IMR-90 (cell line): ENCODE measurements at regions not wholly inside any gene's neighbourhood (a gene's known extent, or its start where the extent isn't known, plus 50 kb on each side); places are given as distances from the start of the nearest gene placed in this dataset.
A peak's percentile ranks its signal among the peaks of the same experiment; 100 is the strongest.

Source experiments
- ATAC-seq: fragments of 200-7000 bp; cut with Tn5 transposase; 2 replicates; pipeline ENCODE4 v1.9.1; 2020; ENCODE audit warnings: low read depth, mild to moderate bottlenecking, moderate library complexity
- BruUV-seq: library from RNA; stranded (reverse); fragments of 400-500 nt; replicated peaks from 2 replicates; lab custom pipeline; 2021; lab: Mats Ljungman, UMichigan
- CTCF ChIA-PET: fragments of 300-600 bp; formaldehyde crosslinking; extraction: SDS; loops from one replicate; lab custom pipeline; 2021; ENCODE audit warnings: antibody characterized with exemption; lab: Yijun Ruan, JAX
- POLR2A ChIA-PET: fragments of 300-600 bp; sonication (Branson Sonifier 250); formaldehyde crosslinking; loops from one replicate; lab custom pipeline; 2022; ENCODE audit warnings: antibody characterized with exemption; ENCODE audit not compliant: unreplicated experiment; lab: Charles Lee
- DNase-seq: peaks from one replicate; pipeline ENCODE4 v3.0.0; 2013
- H2AFZ ChIP-seq: replicated peaks from 2 replicates; pipeline ENCODE3; 2013; ENCODE audit warnings: low read length, mild to moderate bottlenecking; ENCODE audit not compliant: poor library complexity
- H2AK5ac ChIP-seq: 2 replicates; pipeline ENCODE4 v1.6.1; 2013; ENCODE audit warnings: low read depth, low read length, inconsistent platforms
- H2AK9ac ChIP-seq: replicated peaks from 2 replicates; pipeline ENCODE3; 2013; ENCODE audit warnings: mild to moderate bottlenecking, low read depth, low read length, moderate library complexity; ENCODE audit not compliant: poor library complexity
- H2BK120ac ChIP-seq: 2 replicates; pipeline ENCODE4 v1.6.1; 2013; ENCODE audit warnings: low read depth, low read length, inconsistent platforms
- H2BK15ac ChIP-seq: 3 replicates; pipeline ENCODE4 v1.6.1; 2013; ENCODE audit warnings: low read depth, low read length, inconsistent platforms
- H2BK20ac ChIP-seq: 2 replicates; pipeline ENCODE4 v1.6.1; 2013; ENCODE audit warnings: low read depth, mild to moderate bottlenecking, inconsistent platforms, low read length, moderate library complexity
- H2BK5ac ChIP-seq: 2 replicates; pipeline ENCODE4 v1.6.1; 2013; ENCODE audit warnings: mild to moderate bottlenecking, low read depth, low read length, inconsistent platforms; ENCODE audit not compliant: poor library complexity, severe bottlenecking
- H3K14ac ChIP-seq: replicated peaks from 2 replicates; pipeline ENCODE4 v1.6.1; 2013; ENCODE audit warnings: low read depth, low read length, inconsistent platforms
- H3K18ac ChIP-seq: 2 replicates; pipeline ENCODE4 v1.6.1; 2013; ENCODE audit warnings: low read depth, low read length, control low read depth
- H3K23ac ChIP-seq: 2 replicates; pipeline ENCODE4 v1.6.1; 2013; ENCODE audit warnings: low read depth, low read length, inconsistent platforms
- H3K27ac ChIP-seq: 2 replicates; pipeline ENCODE4 v1.5.1; 2013; ENCODE audit warnings: mild to moderate bottlenecking, control low read depth, low read length; ENCODE audit not compliant: insufficient read depth
- H3K27me3 ChIP-seq: 2 replicates; pipeline ENCODE4 v1.6.1; 2013; ENCODE audit warnings: low read length; ENCODE audit not compliant: control insufficient read depth, insufficient read depth
- H3K36me3 ChIP-seq: 2 replicates; pipeline ENCODE4 v1.6.1; 2013; ENCODE audit warnings: low read length, mixed read lengths; ENCODE audit not compliant: control insufficient read depth, insufficient read depth
- H3K4ac ChIP-seq: 2 replicates; pipeline ENCODE4 v1.6.1; 2013; ENCODE audit warnings: low read depth, low read length, inconsistent platforms
- H3K4me1 ChIP-seq: 2 replicates; pipeline ENCODE4 v1.6.1; 2013; ENCODE audit warnings: low read length, mixed read lengths; ENCODE audit not compliant: control insufficient read depth, insufficient read depth
- H3K4me2 ChIP-seq: 2 replicates; pipeline ENCODE4 v1.6.1; 2013; ENCODE audit warnings: low read depth, mild to moderate bottlenecking, control low read depth, low read length, moderate library complexity
- H3K4me3 ChIP-seq: 2 replicates; pipeline ENCODE4 v1.5.1; 2013; ENCODE audit warnings: low read depth, mild to moderate bottlenecking, control low read depth, low read length, moderate library complexity; ENCODE audit not compliant: insufficient read depth
- H3K56ac ChIP-seq: 2 replicates; pipeline ENCODE4 v1.6.1; 2013; ENCODE audit warnings: low read length, inconsistent platforms; ENCODE audit not compliant: insufficient read depth; ENCODE audit errors: extremely low read depth
- H3K79me1 ChIP-seq, 2 experiments: 2 replicates each; pipeline ENCODE4 v1.6.1; 2013; ENCODE audit warnings: low read length in 2 of 2, inconsistent platforms in 1 of 2, low read depth in 1 of 2
- H3K9ac ChIP-seq: 2 replicates; pipeline ENCODE4 v1.6.1; 2013; ENCODE audit warnings: low read depth, low read length, control low read depth
- H3K9me1 ChIP-seq: 2 replicates; pipeline ENCODE4 v1.6.1; 2013; ENCODE audit warnings: low read length, inconsistent platforms; ENCODE audit not compliant: insufficient read depth
- H3K9me3 ChIP-seq: 2 replicates; pipeline ENCODE4 v1.6.1; 2013; ENCODE audit warnings: low read length; ENCODE audit not compliant: control insufficient read depth, insufficient read depth
- H4K20me1 ChIP-seq: 2 replicates; pipeline ENCODE4 v1.6.1; 2013; ENCODE audit warnings: low read length, inconsistent platforms; ENCODE audit not compliant: insufficient read depth
- H4K5ac ChIP-seq: 2 replicates; pipeline ENCODE4 v1.6.1; 2013; ENCODE audit warnings: mild to moderate bottlenecking, low read depth, low read length, control low read depth
- H4K8ac ChIP-seq, 2 experiments: 2 replicates each; pipeline ENCODE4 v1.6.1; 2013; ENCODE audit warnings: low read depth in 2 of 2, low read length in 2 of 2, control low read depth in 1 of 2, inconsistent platforms in 1 of 2
- H4K91ac ChIP-seq: 2 replicates; pipeline ENCODE4 v1.6.1; 2013; ENCODE audit warnings: low read depth, low read length, inconsistent platforms; ENCODE audit not compliant: insufficient read depth
- BHLHE40 ChIP-seq: fragments of 150-350 bp; IDR thresholded peaks from 2 replicates; pipeline ENCODE4 v1.6.1; 2016; ENCODE audit warnings: mild to moderate bottlenecking, low read depth, low read length
- CEBPB ChIP-seq: IDR thresholded peaks from 2 replicates; pipeline ENCODE4 v1.6.1; 2012; ENCODE audit warnings: low read depth, low read length, improper control_type of control experiment
- CHD1 ChIP-seq: IDR thresholded peaks from 2 replicates; pipeline ENCODE4 v1.6.1; 2012; ENCODE audit warnings: low read depth, low read length, improper control_type of control experiment
- CTCF ChIP-seq: conservative IDR thresholded peaks from 2 replicates; pipeline ENCODE4 v1.5.1; 2012; ENCODE audit warnings: mild to moderate bottlenecking, low read depth, low read length, improper control_type of control experiment
- FOS ChIP-seq: fragments of 150-350 bp; IDR thresholded peaks from 2 replicates; pipeline ENCODE4 v1.6.1; 2016; ENCODE audit warnings: low read depth, low read length
- POLR2A ChIP-seq: IDR thresholded peaks from 2 replicates; pipeline ENCODE4 v1.6.1; 2012; ENCODE audit warnings: mild to moderate bottlenecking, low read depth, low read length
- RAD21 ChIP-seq: IDR thresholded peaks from 2 replicates; pipeline ENCODE4 v1.6.1; 2012; ENCODE audit warnings: low read length, improper control_type of control experiment
- SMC3 ChIP-seq: fragments of 150-350 bp; IDR thresholded peaks from 2 replicates; pipeline ENCODE4 v1.6.1; 2016; ENCODE audit warnings: low read depth, mild to moderate bottlenecking, antibody characterized with exemption, low read length, moderate library complexity
- WGBS, 2 experiments: methylation state at CpG; one replicate each; pipeline versions ENCODE4 v1.1.5 to v1.1.7; 2013; ENCODE audit warnings: missing lambda C conversion rate in 2 of 2; ENCODE audit not compliant: insufficient read length in 1 of 2; ENCODE audit errors: extremely low coverage in 2 of 2; 5-methylcytosine and 5-hydroxymethylcytosine counted together
- dilution Hi-C: fragments of 300-500 bp; cut with HindIII; formaldehyde crosslinking; loops from one replicate; pipeline ENCODE4 v1.14.3; 2018; ENCODE audit warnings: low sequenced_read_pairs; ENCODE audit not compliant: unreplicated experiment
- in situ Hi-C: fragments of 300-500 bp; cut with MboI; formaldehyde crosslinking; loops from 3 replicates; pipeline ENCODE4 v1.14.3; 2019; ENCODE audit warnings: low sequenced_read_pairs, inconsistent platforms, mixed read lengths
- intact Hi-C: fragments of 100-400 bp; cut with micrococcal nuclease; formaldehyde crosslinking; loops from 2 replicates; pipeline ENCODE4 v1.10.0; 2022

GRCh38 chr9:99299211-99300102, 77.4 kb downstream of the SEC61B start:
- BruUV-seq = no TSS peak
- Histone ChIP-seq H2BK15ac (no peak overlapping the region), H3K56ac (no peak overlapping the region), H3K18ac (0 out of 2 replicates have a peak overlapping the region, but pooled peaks have one; percentile 24), H4K20me1 (no peaks in the 10 kb centered on the region), H3K9me1 (peaks cover 6% of the 10 kb centered on the region), H3K9me3 (no peaks in the 10 kb centered on the region), H3K23ac (no peak overlapping the region), H2BK5ac (no peak overlapping the region), H3K14ac (peak overlapping the region; percentile 72; the same call in 1 of the 2 replicates), H3K4me1 (peaks cover 4% of the 10 kb centered on the region), H3K27ac (no peak overlapping the region), H2AK5ac (peak overlapping the region; percentile 77; the same call in 1 of the 2 replicates), H3K79me1 (no peaks in the 10 kb centered on the region), H3K27me3 (no peaks in the 10 kb centered on the region; the same call in none of the 2 replicates), H4K91ac (peak overlapping the region; percentile 31; the same call in 1 of the 2 replicates), H2AFZ (peak overlapping the region; percentile 77), H3K4me2 (no peak overlapping the region), H2AK9ac (peak overlapping the region; percentile 71), H3K9ac (no peak overlapping the region), H4K8ac (0 out of 4 replicates have a peak overlapping the region, but pooled peaks of 1 of the 2 experiments have one; percentile 43), H3K36me3 (no peaks in the 10 kb centered on the region), H4K5ac (no peak overlapping the region), H3K4me3 (no peak overlapping the region), H3K4ac (peak overlapping the region; percentile 58), H2BK20ac (peak overlapping the region; percentile 69; the same call in 1 of the 2 replicates), H2BK120ac (peak overlapping the region; percentile 69)
- ChIA-PET POLR2A (no interaction called here), CTCF (interaction anchor here (0.6 to 1.2 kb wide), 2 partner anchors 80 to 923 kb away, joined by 3 to 4 read pairs; no protein-coding TSS in a partner anchor)
- in situ Hi-C loops (no loop called here), dilution Hi-C loops (no loop called here), intact Hi-C loops (loop anchor here (2.0 kb wide), 1 partner anchor 521 kb away; the partner anchor contains the start of gene NR4A3)
- TF ChIP-seq SMC3 = peak; percentile 36; the same call in 1 of the 2 replicates
- peak; percentile 52; the same call in 1 of the 2 replicates for TF ChIP-seq CEBPB
- TF ChIP-seq POLR2A = no peak
- no peak for TF ChIP-seq BHLHE40
- TF ChIP-seq CHD1 = no peak
- TF ChIP-seq RAD21 = peak; percentile 45
- peak; percentile 41 for TF ChIP-seq CTCF
- peak; percentile 67 for TF ChIP-seq FOS
- no CpG with 5 or more reads among the region's 4 CpGs for WGBS, 2 experiments
- DNase-seq (peak; percentile 83), ATAC-seq (peak; percentile 92)
